GM19324 (cell line): ENCODE measurements at regions not wholly inside any gene's neighbourhood (a gene's known extent, or its start where the extent isn't known, plus 50 kb on each side); places are given as distances from the start of the nearest gene placed in this dataset.
"Not testable (repeated sequence)": the region's sequence is repeated elsewhere in the genome, so short reads cannot be mapped to it uniquely, and the experiment has no call there.

ENCODE experiments used
- ATAC-seq: cut with Tn5 transposase; IDR thresholded peaks from one replicate; pipeline ENCODE4 v1.9.1; 2021; ENCODE audit warnings: mild to moderate bottlenecking, moderate library complexity; ENCODE audit not compliant: unreplicated experiment, low FRiP score

GRCh38 chr16:7278636-7279035 is 54.0 kb upstream of the RBFOX1 start:
- ATAC-seq = no peak

GRCh38 chr16:7272567-7273158 is 60.0 kb upstream of the RBFOX1 start:
- ATAC-seq = no peak

GRCh38 chr16:7271486-7271885 is 61.2 kb upstream of the RBFOX1 start:
- ATAC-seq = no peak

GRCh38 chr16:7270823-7271222 is 61.8 kb upstream of the RBFOX1 start:
- no peak for ATAC-seq

- no peak for ATAC-seq
Measured at GRCh38 chr16:7270006-7270405, 62.6 kb upstream of the RBFOX1 start.

- no peak for ATAC-seq
Measured at GRCh38 chr16:7268182-7268581, 64.5 kb upstream of the RBFOX1 start.

- ATAC-seq = no peak
Measured at GRCh38 chr16:7257016-7257415, 75.6 kb upstream of the RBFOX1 start.

GRCh38 chr16:7246578-7246977 is 86.1 kb upstream of the RBFOX1 start:
- ATAC-seq = no peak

- no peak for ATAC-seq
Measured at GRCh38 chr16:7239547-7239946, 93.1 kb upstream of the RBFOX1 start.

- ATAC-seq = no peak
Measured at GRCh38 chr16:7236824-7237410, 95.7 kb upstream of the RBFOX1 start.

GRCh38 chr16:7233975-7234374 is 98.7 kb upstream of the RBFOX1 start:
- ATAC-seq = no peak

- no peak for ATAC-seq
Measured at GRCh38 chr16:7231762-7232161, 100.9 kb upstream of the RBFOX1 start.

- ATAC-seq = not testable (repeated sequence)
Measured at GRCh38 chr16:7229433-7230218, 103.0 kb upstream of the RBFOX1 start.

- ATAC-seq = no peak
Measured at GRCh38 chr16:7227229-7227721, 105.4 kb upstream of the RBFOX1 start.

GRCh38 chr16:7221157-7221556 is 111.5 kb upstream of the RBFOX1 start:
- no peak for ATAC-seq

GRCh38 chr16:7218936-7219335 is 113.7 kb upstream of the RBFOX1 start:
- ATAC-seq = no peak

GRCh38 chr16:7217797-7218196 is 114.8 kb upstream of the RBFOX1 start:
- ATAC-seq = no peak

GRCh38 chr16:7216719-7217118 is 115.9 kb upstream of the RBFOX1 start:
- ATAC-seq = no peak

GRCh38 chr16:7211781-7212180 is 120.9 kb upstream of the RBFOX1 start:
- ATAC-seq = no peak

GRCh38 chr16:7209598-7209997 is 123.0 kb upstream of the RBFOX1 start:
- no peak for ATAC-seq

- no peak for ATAC-seq
Measured at GRCh38 chr16:7206469-7206868, 126.2 kb upstream of the RBFOX1 start.

GRCh38 chr16:7200320-7200719 is 132.3 kb upstream of the RBFOX1 start:
- ATAC-seq = no peak
